HepG2 (cell line): ENCODE measurements at regions not wholly inside any gene's neighbourhood (a gene's known extent, or its start where the extent isn't known, plus 50 kb on each side); places are given as distances from the start of the nearest gene placed in this dataset.

Source experiments
- CEBPG ChIP-seq: IDR thresholded peaks from 2 replicates; pipeline ENCODE4 v1.6.1; 2016
- FOXM1 ChIP-seq: sonication (generic); formaldehyde crosslinking; IDR thresholded peaks from 2 replicates; pipeline ENCODE4 v1.5.0; 2020; ENCODE audit warnings: missing genetic modification reagents
- GTF3A ChIP-seq: sonication (generic); formaldehyde crosslinking; conservative IDR thresholded peaks from 2 replicates; pipeline ENCODE4 v1.4.0; 2020; ENCODE audit warnings: mild to moderate bottlenecking, missing genetic modification reagents
- HNRNPH1 ChIP-seq: fragments of 200-400 bp; formaldehyde crosslinking; optimal IDR thresholded peaks from 2 replicates; pipeline ENCODE3; 2017; ENCODE audit warnings: mild to moderate bottlenecking, low read depth, low read length
- PHF5A ChIP-seq: IDR thresholded peaks from one replicate; pipeline ENCODE4 v1.6.1; 2018; ENCODE audit warnings: low read depth, missing genetic modification reagents; ENCODE audit not compliant: unreplicated experiment
- TARDBP ChIP-seq: sonication (generic); formaldehyde crosslinking; IDR thresholded peaks from 2 replicates; pipeline ENCODE4 v1.8.0; 2022; ENCODE audit warnings: mild to moderate bottlenecking, missing genetic modification reagents
- ZNF24 ChIP-seq: fragments of 450-650 bp; IDR thresholded peaks from 2 replicates; pipeline ENCODE4 v1.6.1; 2017; ENCODE audit warnings: antibody characterized with exemption, mild to moderate bottlenecking
- ZNF550 ChIP-seq: sonication (generic); formaldehyde crosslinking; IDR thresholded peaks from 2 replicates; pipeline ENCODE4 v1.4.0; 2020; ENCODE audit warnings: mild to moderate bottlenecking, missing genetic modification reagents, borderline replicate concordance
- TF ChIP-seq, protein P1 (sequence below): sonication (generic); formaldehyde crosslinking; IDR thresholded peaks from 2 replicates; pipeline ENCODE4 v1.4.0; 2020; ENCODE audit warnings: missing genetic modification reagents
- TF ChIP-seq, protein P2 (sequence below): sonication (generic); formaldehyde crosslinking; IDR thresholded peaks from 2 replicates; pipeline ENCODE4 v1.8.1; 2023; ENCODE audit warnings: mild to moderate bottlenecking, inconsistent platforms, moderate library complexity, missing genetic modification reagents, borderline replicate concordance
- TF ChIP-seq, protein P3 (sequence below): sonication (generic); formaldehyde crosslinking; IDR thresholded peaks from 2 replicates; pipeline ENCODE4 v1.5.1; 2020; ENCODE audit warnings: missing genetic modification reagents, mild to moderate bottlenecking, borderline replicate concordance
- TF ChIP-seq, protein P4 (sequence below): sonication (generic); formaldehyde crosslinking; conservative IDR thresholded peaks from 2 replicates; pipeline ENCODE4 v1.8.0; 2022; ENCODE audit warnings: missing genetic modification reagents
- TF ChIP-seq, protein P5 (sequence below): sonication (generic); formaldehyde crosslinking; IDR thresholded peaks from 2 replicates; pipeline ENCODE4 v1.9.0; 2021; ENCODE audit warnings: mild to moderate bottlenecking, missing genetic modification reagents
- TF ChIP-seq, protein P6 (sequence below): sonication (generic); formaldehyde crosslinking; IDR thresholded peaks from 2 replicates; pipeline ENCODE4 v1.4.0; 2020; ENCODE audit warnings: missing genetic modification reagents

DNA sequence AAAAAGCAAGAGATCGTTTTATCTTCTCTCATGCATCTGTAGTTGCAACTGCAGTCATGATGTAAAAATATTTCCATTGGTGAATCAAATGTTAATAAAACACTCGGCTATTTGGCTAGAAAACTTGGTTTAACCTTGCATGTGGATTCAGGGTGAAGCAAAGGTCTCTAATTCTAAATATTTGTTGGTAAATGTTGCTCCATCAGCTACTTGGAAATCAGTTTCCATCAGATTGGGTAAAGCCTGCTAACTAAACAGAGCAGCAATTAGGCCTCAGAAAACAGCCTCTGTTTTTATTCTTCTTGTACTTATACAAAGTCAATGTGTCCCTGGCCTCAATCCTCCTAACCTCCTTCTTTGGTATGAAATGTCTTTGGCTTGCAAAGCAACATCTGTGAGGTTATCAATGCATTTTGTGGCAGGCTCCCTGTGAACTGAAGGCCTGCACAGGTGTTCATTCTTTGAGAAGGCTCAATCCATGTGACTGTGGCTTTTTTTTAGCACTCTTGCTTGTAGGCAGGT lies 312.3 kb downstream of the WDR72 start (continued):
- TF ChIP-seq CEBPG (CRISPR knock-in tag) = peak; percentile 3; the same call in 1 of the 2 replicates
- TF ChIP-seq TARDBP (CRISPR knock-in tag) = no peak
- TF ChIP-seq, protein P1, sequence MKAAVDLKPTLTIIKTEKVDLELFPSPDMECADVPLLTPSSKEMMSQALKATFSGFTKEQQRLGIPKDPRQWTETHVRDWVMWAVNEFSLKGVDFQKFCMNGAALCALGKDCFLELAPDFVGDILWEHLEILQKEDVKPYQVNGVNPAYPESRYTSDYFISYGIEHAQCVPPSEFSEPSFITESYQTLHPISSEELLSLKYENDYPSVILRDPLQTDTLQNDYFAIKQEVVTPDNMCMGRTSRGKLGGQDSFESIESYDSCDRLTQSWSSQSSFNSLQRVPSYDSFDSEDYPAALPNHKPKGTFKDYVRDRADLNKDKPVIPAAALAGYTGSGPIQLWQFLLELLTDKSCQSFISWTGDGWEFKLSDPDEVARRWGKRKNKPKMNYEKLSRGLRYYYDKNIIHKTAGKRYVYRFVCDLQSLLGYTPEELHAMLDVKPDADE (CRISPR knock-in tag) = no peak
- no peak for TF ChIP-seq GTF3A (CRISPR knock-in tag)
- TF ChIP-seq, protein P2, sequence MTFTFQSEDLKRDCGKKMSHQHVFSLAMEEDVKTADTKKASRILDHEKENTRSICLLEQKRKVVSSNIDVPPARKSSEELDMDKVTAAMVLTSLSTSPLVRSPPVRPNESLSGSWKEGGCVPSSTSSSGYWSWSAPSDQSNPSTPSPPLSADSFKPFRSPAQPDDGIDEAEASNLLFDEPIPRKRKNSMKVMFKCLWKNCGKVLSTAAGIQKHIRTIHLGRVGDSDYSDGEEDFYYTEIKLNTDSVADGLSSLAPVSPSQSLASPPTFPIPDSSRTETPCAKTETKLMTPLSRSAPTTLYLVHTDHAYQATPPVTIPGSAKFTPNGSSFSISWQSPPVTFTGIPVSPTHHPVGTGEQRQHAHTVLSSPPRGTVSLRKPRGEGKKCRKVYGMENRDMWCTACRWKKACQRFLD (CRISPR knock-in tag) = no peak
- TF ChIP-seq ZNF24 = no peak
- no peak for TF ChIP-seq FOXM1 (CRISPR knock-in tag)
- no peak for TF ChIP-seq PHF5A (CRISPR knock-in tag)
- TF ChIP-seq, protein P3, sequence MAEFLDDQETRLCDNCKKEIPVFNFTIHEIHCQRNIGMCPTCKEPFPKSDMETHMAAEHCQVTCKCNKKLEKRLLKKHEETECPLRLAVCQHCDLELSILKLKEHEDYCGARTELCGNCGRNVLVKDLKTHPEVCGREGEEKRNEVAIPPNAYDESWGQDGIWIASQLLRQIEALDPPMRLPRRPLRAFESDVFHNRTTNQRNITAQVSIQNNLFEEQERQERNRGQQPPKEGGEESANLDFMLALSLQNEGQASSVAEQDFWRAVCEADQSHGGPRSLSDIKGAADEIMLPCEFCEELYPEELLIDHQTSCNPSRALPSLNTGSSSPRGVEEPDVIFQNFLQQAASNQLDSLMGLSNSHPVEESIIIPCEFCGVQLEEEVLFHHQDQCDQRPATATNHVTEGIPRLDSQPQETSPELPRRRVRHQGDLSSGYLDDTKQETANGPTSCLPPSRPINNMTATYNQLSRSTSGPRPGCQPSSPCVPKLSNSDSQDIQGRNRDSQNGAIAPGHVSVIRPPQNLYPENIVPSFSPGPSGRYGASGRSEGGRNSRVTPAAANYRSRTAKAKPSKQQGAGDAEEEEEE = no peak
- TF ChIP-seq, protein P4, sequence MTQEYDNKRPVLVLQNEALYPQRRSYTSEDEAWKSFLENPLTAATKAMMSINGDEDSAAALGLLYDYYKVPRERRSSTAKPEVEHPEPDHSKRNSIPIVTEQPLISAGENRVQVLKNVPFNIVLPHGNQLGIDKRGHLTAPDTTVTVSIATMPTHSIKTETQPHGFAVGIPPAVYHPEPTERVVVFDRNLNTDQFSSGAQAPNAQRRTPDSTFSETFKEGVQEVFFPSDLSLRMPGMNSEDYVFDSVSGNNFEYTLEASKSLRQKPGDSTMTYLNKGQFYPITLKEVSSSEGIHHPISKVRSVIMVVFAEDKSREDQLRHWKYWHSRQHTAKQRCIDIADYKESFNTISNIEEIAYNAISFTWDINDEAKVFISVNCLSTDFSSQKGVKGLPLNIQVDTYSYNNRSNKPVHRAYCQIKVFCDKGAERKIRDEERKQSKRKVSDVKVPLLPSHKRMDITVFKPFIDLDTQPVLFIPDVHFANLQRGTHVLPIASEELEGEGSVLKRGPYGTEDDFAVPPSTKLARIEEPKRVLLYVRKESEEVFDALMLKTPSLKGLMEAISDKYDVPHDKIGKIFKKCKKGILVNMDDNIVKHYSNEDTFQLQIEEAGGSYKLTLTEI = no peak
- TF ChIP-seq ZNF550 (CRISPR knock-in tag) = no peak
- TF ChIP-seq, protein P5, sequence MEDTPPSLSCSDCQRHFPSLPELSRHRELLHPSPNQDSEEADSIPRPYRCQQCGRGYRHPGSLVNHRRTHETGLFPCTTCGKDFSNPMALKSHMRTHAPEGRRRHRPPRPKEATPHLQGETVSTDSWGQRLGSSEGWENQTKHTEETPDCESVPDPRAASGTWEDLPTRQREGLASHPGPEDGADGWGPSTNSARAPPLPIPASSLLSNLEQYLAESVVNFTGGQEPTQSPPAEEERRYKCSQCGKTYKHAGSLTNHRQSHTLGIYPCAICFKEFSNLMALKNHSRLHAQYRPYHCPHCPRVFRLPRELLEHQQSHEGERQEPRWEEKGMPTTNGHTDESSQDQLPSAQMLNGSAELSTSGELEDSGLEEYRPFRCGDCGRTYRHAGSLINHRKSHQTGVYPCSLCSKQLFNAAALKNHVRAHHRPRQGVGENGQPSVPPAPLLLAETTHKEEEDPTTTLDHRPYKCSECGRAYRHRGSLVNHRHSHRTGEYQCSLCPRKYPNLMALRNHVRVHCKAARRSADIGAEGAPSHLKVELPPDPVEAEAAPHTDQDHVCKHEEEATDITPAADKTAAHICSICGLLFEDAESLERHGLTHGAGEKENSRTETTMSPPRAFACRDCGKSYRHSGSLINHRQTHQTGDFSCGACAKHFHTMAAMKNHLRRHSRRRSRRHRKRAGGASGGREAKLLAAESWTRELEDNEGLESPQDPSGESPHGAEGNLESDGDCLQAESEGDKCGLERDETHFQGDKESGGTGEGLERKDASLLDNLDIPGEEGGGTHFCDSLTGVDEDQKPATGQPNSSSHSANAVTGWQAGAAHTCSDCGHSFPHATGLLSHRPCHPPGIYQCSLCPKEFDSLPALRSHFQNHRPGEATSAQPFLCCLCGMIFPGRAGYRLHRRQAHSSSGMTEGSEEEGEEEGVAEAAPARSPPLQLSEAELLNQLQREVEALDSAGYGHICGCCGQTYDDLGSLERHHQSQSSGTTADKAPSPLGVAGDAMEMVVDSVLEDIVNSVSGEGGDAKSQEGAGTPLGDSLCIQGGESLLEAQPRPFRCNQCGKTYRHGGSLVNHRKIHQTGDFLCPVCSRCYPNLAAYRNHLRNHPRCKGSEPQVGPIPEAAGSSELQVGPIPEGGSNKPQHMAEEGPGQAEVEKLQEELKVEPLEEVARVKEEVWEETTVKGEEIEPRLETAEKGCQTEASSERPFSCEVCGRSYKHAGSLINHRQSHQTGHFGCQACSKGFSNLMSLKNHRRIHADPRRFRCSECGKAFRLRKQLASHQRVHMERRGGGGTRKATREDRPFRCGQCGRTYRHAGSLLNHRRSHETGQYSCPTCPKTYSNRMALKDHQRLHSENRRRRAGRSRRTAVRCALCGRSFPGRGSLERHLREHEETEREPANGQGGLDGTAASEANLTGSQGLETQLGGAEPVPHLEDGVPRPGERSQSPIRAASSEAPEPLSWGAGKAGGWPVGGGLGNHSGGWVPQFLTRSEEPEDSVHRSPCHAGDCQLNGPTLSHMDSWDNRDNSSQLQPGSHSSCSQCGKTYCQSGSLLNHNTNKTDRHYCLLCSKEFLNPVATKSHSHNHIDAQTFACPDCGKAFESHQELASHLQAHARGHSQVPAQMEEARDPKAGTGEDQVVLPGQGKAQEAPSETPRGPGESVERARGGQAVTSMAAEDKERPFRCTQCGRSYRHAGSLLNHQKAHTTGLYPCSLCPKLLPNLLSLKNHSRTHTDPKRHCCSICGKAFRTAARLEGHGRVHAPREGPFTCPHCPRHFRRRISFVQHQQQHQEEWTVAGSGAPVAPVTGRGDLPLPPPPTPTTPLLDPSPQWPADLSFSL = no peak
- TF ChIP-seq, protein P6, sequence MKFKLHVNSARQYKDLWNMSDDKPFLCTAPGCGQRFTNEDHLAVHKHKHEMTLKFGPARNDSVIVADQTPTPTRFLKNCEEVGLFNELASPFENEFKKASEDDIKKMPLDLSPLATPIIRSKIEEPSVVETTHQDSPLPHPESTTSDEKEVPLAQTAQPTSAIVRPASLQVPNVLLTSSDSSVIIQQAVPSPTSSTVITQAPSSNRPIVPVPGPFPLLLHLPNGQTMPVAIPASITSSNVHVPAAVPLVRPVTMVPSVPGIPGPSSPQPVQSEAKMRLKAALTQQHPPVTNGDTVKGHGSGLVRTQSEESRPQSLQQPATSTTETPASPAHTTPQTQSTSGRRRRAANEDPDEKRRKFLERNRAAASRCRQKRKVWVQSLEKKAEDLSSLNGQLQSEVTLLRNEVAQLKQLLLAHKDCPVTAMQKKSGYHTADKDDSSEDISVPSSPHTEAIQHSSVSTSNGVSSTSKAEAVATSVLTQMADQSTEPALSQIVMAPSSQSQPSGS (CRISPR knock-in tag) = 0 out of 2 replicates have a peak, but pooled peaks have one; percentile 11
- no peak for TF ChIP-seq HNRNPH1
